Inferior parietal cortex (tissue), 1 donor: ENCODE measurements at regions not wholly inside any gene's neighbourhood (a gene's known extent, or its start where the extent isn't known, plus 50 kb on each side); places are given as distances from the start of the nearest gene placed in this dataset.
A peak's percentile ranks its signal among the peaks of the same experiment; 100 is the strongest.
"Not testable (repeated sequence)": the region's sequence is repeated elsewhere in the genome, so short reads cannot be mapped to it uniquely, and the experiment has no call there.

Experiments
- DNase-seq: peaks from one replicate; pipeline ENCODE4 v3.0.0-alpha.2; 2016; ENCODE audit errors: extremely low spot score

DNA sequence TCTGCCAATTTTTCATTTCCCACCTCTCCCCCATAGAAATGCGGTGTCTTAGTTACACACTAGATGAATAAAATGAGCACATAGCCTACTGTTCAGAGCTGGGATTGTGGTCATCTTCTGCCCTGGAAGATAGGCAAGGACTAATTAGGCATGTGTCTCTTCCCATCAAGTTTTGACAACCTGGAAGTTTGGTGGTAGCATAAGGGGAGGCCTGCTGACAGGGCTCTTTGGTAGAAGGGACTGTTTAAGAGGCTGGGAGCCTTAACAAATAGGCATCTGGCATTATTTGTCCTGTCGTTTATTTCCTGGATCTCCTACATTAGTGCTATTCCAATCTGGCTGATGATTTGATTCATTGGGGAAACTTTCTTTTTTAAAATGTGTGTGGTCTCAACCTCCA lies 512.3 kb downstream of the ZNF385D start:
- no peak for DNase-seq

DNA sequence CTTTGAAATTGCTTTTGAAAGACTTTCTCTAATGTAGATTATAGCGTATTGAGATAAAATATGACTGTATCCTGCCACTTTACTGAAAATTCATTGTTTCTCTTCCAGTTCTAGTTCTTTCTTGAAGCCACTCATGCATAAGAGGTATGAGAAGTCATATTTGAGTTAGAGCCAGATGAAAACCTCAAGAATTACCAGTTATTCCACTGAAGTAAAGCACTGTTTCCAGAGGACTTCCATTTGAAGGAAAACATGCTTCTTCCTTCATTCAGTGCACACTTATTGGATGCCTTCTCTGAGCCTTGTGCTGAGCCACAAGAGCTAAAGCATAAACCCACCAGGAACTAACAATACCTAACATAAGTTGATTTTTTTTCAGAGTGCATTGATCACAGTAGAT lies 513.4 kb downstream of the ZNF385D start:
- no peak for DNase-seq

GRCh38 chr3:21235491-21235890 lies 515.5 kb downstream of the ZNF385D start:
- DNase-seq, result no peak

GRCh38 chr3:21234933-21235332 lies 516.1 kb downstream of the ZNF385D start:
- no peak for DNase-seq

DNA sequence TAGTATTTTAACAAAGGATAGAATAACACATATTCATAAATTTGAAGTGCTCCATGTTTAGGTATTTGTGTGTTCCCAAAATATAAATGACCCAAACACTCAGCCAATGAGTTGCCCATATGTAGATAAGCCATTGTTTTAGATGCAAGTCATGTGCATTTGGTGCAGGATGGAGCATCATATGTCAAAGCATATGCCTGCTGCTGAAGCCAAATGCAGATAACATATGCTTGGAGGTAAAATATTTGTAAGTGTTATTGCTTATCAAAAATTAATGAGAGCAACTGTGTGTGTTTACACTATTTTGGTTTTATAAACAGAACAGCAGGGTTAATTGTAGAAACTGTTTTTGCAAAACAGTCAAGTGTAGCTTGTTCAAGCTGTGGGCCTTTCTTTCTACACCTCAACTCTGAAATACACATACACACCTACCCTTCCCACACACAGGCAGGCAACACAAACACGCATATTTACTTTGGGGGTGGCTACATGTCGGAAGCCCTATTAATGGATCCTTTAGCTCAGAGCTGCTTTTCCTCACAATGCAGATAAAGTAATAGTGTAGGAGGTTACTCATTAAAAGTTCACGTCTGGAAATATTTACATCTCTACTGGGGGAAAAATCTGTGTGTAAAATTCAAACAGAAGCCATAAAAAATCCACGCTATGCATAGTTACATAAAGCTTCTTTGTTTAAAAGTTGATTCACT lies 521.4 kb downstream of the ZNF385D start:
- DNase-seq, result no peak

DNA sequence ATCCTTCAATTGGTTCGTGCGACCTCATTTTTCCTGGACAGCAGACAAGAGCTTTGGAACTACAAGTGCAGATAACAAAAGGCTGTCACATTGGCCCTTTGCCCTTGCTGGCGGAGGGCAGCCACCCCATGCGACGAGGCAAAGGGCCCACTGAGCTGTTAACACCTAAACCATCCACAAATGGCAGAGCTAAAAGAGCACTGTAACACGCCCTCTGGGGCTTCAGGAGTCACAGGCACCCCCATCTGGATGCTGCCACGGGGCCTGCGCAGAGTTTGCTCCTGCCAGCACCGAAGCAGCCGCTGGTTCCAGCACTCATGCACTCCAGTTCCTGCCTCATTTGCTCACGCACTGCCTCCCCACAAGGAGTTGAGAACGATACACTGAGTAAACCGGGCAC lies 524.9 kb downstream of the ZNF385D start:
- DNase-seq, result no peak

- no peak for DNase-seq
Observed at GRCh38 chr3:21220944-21221343, 530.1 kb downstream of the ZNF385D start.

GRCh38 chr3:21216598-21216997 lies 534.4 kb downstream of the ZNF385D start:
- no peak for DNase-seq

DNA sequence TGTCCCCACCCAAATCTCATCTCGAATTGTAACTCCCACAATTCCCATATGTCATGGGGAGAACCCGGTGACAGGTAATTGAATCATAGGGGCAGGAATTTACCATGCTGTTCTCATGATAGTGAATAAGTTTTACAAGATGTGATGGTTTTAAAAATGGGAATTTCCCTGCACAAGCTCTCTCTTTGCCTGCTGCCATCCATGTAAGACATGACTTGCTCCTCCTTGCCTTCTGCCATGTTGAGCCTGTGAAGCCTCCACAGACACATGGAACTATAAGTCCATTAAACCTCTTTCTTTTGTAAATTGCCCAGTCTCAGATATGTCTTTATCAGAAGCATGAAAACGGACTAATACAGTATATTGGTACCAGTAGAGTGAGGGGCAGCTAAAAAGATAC lies 546.9 kb downstream of the ZNF385D start:
- not testable (repeated sequence) for DNase-seq

DNA sequence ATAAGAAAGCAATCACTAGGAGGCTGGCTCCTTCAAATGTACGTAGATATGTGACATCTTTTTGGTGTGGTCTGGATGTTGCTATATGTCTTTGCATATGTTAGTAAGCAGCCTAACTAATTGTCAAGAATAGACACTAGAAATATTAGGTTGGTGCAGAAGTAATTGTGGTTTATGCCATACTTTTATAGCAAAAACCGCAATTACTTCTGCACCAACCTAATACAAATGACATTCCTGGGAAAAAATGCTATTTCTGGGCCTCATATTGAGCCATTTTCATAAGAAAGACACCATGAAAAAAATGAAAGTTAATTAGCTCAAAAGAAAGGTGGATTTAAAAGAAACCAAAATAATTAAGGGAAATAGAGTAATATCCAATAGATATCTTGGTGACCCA lies 555.8 kb downstream of the ZNF385D start:
- no peak for DNase-seq

GRCh38 chr3:21194036-21194435 lies 557.0 kb downstream of the ZNF385D start:
- DNase-seq, result not testable (repeated sequence)

DNA sequence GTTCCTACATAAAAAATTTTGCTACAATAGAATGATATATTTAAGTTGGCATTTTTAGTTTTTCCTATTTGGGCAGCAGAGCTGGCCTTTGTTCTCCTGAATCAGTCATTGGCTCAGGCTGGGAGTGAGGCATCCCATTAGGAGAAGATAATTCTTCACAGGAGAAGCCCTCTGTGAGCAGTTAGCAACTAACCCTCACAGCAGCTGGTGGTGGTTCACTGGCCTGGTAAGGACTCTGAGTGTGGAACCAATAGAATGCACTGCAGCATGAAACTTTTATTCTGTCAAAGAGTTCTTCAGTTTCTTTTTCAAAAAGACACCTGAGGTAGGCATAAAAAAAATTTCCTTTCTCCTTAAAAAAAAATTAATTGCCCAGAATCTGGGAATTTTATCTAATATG lies 562.6 kb downstream of the ZNF385D start:
- no peak for DNase-seq

- DNase-seq, result no peak
Observed at GRCh38 chr3:21185816-21186314, 565.1 kb downstream of the ZNF385D start.

DNA sequence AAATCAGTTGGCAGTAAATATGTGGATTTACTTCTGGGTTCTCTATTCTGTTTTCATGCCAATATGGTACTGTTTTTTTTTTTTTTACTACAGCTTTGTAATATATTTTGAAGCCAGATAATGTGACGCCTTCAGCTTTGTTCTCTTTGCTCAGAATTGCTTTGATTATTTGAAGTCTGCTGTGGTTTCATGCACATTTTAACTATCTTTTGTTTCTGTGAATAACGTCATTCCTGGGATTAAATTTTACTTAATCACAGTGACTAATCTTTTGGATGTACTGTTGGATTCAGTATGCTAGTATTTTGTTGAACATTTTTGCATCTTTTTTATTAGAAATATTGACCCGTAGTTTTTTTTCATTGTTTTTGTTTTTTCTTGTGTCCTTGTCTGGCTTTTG lies 576.5 kb downstream of the ZNF385D start:
- no peak for DNase-seq

DNA sequence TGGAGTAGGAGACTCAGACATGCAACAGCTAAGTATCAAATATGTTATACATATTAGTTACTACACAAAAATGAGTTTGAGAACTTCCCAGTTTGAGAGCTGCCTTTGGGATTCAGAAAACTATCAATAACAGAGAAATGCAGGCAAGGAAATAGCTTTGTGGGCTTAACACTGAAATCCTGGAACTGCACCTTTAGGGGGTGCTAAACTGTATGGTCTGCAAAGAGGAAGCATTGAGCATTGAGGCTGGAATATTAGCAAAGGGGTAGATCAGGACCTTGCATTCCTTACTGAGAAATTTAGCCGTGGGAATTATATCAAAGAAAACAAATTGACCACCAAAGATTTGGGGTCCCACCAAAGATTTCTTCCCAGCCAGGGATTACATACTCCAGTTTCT lies 580.0 kb downstream of the ZNF385D start:
- no peak for DNase-seq

- DNase-seq, result no peak
Observed at GRCh38 chr3:21169948-21170347, 581.1 kb downstream of the ZNF385D start.

DNA sequence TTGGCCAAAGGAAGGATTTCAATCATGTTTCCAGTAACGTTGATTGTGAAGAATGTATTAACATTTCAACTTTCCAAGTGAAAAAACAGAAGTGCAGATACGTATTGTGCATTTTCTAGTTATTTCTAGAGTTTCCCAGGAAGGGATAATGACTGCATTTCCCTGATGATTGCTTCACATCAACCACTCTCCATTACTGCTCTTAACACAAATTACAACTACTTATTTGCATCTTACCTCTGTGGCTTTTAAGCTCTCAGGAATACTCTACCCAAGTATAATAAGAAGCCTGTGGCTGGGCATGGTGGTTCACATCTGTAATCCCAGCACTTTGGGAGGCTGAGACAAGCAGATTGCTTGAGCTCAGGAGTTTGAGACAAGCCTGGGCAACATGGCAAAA lies 582.5 kb downstream of the ZNF385D start:
- no peak for DNase-seq

DNA sequence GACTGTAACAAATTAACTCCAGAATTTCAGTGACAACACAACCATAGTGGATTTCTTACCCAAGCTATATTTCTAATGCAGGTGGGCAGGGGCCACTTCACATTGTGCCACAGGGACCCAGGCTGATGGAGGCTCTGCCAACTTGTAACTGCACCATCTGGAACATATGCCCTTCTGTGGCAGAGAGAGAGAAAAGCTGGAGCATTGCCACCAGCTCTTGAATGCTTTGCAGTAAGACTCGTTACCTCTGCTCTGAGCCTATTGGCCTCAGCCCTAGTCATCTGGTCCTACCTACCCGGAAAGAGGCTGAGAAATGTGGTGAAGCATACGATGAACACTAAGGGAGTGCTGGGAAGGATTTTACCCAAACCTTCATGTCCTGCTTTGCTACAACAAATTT lies 587.1 kb downstream of the ZNF385D start:
- DNase-seq, result no peak

- DNase-seq, result no peak
Observed at GRCh38 chr3:21159543-21159906, 591.5 kb downstream of the ZNF385D start.

GRCh38 chr3:21158861-21159542 lies 592.0 kb downstream of the ZNF385D start:
- peak; percentile 19 for DNase-seq

DNA sequence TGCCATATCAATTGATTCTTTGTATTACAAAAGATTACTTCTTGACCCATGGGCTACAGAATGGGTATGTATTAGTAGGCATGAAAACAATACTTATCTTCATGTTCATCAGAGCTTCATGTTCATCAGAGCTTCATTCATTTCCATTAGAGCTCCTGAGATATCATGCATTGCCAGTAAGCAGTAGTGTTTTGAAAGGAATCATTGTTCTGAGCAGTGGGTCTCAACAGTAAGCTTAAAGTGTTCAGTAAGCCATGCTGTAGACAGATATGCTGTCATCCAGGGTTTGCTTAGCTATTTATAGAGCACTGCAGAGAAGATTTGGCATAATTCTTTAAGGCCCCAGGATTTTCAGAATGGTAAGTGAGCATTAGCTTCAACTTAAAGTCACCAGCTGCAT lies 596.1 kb downstream of the ZNF385D start:
- DNase-seq, result no peak

- DNase-seq, result no peak
Observed at GRCh38 chr3:21152555-21152954, 598.5 kb downstream of the ZNF385D start.

GRCh38 chr3:21142949-21143348 lies 608.1 kb downstream of the ZNF385D start:
- DNase-seq, result no peak

DNA sequence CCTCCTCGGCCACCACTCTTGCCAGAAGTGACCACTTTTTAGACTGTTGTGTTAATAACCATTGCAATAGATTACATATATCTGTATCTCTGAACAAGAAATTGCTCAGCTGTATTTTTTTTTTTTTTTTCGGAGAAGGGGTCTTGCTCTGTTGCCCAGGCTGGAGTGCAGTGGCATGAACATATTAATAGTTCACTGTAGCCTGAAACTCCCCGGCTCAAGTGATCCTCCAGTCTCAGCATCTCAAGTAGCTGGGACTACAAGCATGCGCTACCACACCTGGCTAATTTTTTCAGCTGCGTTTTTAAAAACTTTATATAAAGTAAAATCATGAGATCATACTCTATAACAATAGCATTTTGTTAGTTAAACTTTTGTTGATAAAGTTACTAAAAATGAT lies 609.0 kb downstream of the ZNF385D start:
- no peak for DNase-seq
